ENCODE measurements at regions not wholly inside any gene's neighbourhood (a gene's known extent, or its start where the extent isn't known, plus 50 kb on each side); places are given as distances from the start of the nearest gene placed in this dataset.

DNA sequence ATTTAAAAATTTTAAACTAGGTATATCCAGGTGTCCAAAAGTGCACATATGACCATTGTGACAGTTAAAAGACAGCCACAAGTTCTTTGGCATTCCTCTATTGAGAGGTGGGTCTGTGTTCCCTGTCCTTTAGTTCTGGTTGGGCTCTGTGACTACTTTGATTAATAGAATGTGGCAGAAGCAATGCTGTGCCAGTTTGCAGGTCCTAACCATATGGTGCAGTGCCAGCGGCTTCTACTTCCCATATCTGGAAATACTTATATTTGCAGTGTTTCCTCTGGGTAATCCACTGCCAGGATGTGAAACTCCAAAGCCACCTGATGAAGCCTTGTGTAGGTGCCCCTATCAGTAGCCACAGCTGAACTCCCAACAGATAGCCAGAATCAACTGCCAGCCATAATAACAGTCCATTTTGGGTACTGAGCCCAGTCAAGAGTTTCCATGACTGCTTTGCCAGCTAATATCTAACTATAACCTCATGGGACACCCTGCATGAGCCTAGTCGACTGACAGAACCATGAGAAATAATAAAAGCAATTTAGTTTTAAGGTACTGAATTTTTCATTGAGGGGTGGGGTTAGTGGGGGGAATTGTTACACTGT, 361.0 kb upstream of the SEMA6A start:
- TF ChIP-seq BHLHE40 (IDR thresholded peaks at IDR 0.05; ENCODE audit: low read depth, low read length) = no peak
- TF ChIP-seq, protein P1, sequence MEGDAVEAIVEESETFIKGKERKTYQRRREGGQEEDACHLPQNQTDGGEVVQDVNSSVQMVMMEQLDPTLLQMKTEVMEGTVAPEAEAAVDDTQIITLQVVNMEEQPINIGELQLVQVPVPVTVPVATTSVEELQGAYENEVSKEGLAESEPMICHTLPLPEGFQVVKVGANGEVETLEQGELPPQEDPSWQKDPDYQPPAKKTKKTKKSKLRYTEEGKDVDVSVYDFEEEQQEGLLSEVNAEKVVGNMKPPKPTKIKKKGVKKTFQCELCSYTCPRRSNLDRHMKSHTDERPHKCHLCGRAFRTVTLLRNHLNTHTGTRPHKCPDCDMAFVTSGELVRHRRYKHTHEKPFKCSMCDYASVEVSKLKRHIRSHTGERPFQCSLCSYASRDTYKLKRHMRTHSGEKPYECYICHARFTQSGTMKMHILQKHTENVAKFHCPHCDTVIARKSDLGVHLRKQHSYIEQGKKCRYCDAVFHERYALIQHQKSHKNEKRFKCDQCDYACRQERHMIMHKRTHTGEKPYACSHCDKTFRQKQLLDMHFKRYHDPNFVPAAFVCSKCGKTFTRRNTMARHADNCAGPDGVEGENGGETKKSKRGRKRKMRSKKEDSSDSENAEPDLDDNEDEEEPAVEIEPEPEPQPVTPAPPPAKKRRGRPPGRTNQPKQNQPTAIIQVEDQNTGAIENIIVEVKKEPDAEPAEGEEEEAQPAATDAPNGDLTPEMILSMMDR (IDR thresholded peaks at IDR 0.05) = no peak
- no peak for TF ChIP-seq RNF2 (IDR thresholded peaks at IDR 0.05; ENCODE audit: borderline replicate concordance, low read depth)
- no peak for TF ChIP-seq RFX5 (IDR thresholded peaks at IDR 0.05)
- no peak for TF ChIP-seq POLR2A (IDR thresholded peaks at IDR 0.05; ENCODE audit: low read length)
- no peak for TF ChIP-seq SMC3 (IDR thresholded peaks at IDR 0.05)
- TF ChIP-seq, protein P2, sequence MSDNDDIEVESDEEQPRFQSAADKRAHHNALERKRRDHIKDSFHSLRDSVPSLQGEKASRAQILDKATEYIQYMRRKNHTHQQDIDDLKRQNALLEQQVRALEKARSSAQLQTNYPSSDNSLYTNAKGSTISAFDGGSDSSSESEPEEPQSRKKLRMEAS (IDR thresholded peaks at IDR 0.05) = no peak
- no peak for TF ChIP-seq MAZ (IDR thresholded peaks at IDR 0.05; ENCODE audit: borderline replicate concordance, low read depth, low read length)
- TF ChIP-seq, protein P3, sequence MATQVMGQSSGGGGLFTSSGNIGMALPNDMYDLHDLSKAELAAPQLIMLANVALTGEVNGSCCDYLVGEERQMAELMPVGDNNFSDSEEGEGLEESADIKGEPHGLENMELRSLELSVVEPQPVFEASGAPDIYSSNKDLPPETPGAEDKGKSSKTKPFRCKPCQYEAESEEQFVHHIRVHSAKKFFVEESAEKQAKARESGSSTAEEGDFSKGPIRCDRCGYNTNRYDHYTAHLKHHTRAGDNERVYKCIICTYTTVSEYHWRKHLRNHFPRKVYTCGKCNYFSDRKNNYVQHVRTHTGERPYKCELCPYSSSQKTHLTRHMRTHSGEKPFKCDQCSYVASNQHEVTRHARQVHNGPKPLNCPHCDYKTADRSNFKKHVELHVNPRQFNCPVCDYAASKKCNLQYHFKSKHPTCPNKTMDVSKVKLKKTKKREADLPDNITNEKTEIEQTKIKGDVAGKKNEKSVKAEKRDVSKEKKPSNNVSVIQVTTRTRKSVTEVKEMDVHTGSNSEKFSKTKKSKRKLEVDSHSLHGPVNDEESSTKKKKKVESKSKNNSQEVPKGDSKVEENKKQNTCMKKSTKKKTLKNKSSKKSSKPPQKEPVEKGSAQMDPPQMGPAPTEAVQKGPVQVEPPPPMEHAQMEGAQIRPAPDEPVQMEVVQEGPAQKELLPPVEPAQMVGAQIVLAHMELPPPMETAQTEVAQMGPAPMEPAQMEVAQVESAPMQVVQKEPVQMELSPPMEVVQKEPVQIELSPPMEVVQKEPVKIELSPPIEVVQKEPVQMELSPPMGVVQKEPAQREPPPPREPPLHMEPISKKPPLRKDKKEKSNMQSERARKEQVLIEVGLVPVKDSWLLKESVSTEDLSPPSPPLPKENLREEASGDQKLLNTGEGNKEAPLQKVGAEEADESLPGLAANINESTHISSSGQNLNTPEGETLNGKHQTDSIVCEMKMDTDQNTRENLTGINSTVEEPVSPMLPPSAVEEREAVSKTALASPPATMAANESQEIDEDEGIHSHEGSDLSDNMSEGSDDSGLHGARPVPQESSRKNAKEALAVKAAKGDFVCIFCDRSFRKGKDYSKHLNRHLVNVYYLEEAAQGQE (IDR thresholded peaks at IDR 0.05) = no peak
- no peak for TF ChIP-seq EP300 (IDR thresholded peaks at IDR 0.05)
- no peak for TF ChIP-seq CHD2 (IDR thresholded peaks at IDR 0.05; ENCODE audit: low read length, partially characterized antibody)
- no peak for TF ChIP-seq TFCP2L1 (CRISPR knock-in tag; IDR thresholded peaks at IDR 0.05)
